ENCODE measurements at regions not wholly inside any gene's neighbourhood (a gene's known extent, or its start where the extent isn't known, plus 50 kb on each side); places are given as distances from the start of the nearest gene placed in this dataset.

- DNase-seq (ENCODE audit: low read depth in 3 of 3, low spot score in 1 of 3), result no peak
Observed at GRCh38 chr11:103623933-103624332, 412.5 kb upstream of the DDI1 start.

GRCh38 chr11:103624708-103625623, 411.5 kb upstream of the DDI1 start:
- no peak for DNase-seq (ENCODE audit: low read depth in 3 of 3, low spot score in 1 of 3)

- no peak for DNase-seq (ENCODE audit: low read depth in 3 of 3, low spot score in 1 of 3)
Observed at GRCh38 chr11:103625624-103625965, 410.8 kb upstream of the DDI1 start.

GRCh38 chr11:103628121-103628520, 408.3 kb upstream of the DDI1 start:
- DNase-seq (ENCODE audit: low read depth in 3 of 3, low spot score in 1 of 3), result no peak

- no peak for DNase-seq (ENCODE audit: low read depth in 3 of 3, low spot score in 1 of 3)
Observed at GRCh38 chr11:103631841-103632240, 404.6 kb upstream of the DDI1 start.

GRCh38 chr11:103633068-103633788, 403.2 kb upstream of the DDI1 start:
- DNase-seq (ENCODE audit: low read depth in 3 of 3, low spot score in 1 of 3), result no peak

- no peak for DNase-seq (ENCODE audit: low read depth in 3 of 3, low spot score in 1 of 3)
Observed at GRCh38 chr11:103633819-103634590, 402.4 kb upstream of the DDI1 start.

GRCh38 chr11:103636232-103636631, 400.2 kb upstream of the DDI1 start:
- DNase-seq (ENCODE audit: low read depth in 3 of 3, low spot score in 1 of 3), result no peak

GRCh38 chr11:103637295-103637694, 399.1 kb upstream of the DDI1 start:
- no peak for DNase-seq (ENCODE audit: low read depth in 3 of 3, low spot score in 1 of 3)

GRCh38 chr11:103637831-103638230, 398.6 kb upstream of the DDI1 start:
- no peak for DNase-seq (ENCODE audit: low read depth in 3 of 3, low spot score in 1 of 3)

- no peak for DNase-seq (ENCODE audit: low read depth in 3 of 3, low spot score in 1 of 3)
Observed at GRCh38 chr11:103644676-103645075, 391.8 kb upstream of the DDI1 start.

GRCh38 chr11:103648054-103648453, 388.4 kb upstream of the DDI1 start:
- DNase-seq (ENCODE audit: low read depth in 3 of 3, low spot score in 1 of 3), result no peak

- no peak for DNase-seq (ENCODE audit: low read depth in 3 of 3, low spot score in 1 of 3)
Observed at GRCh38 chr11:103648670-103649400, 387.6 kb upstream of the DDI1 start.

GRCh38 chr11:103649401-103649895, 387.0 kb upstream of the DDI1 start:
- DNase-seq (ENCODE audit: low read depth in 3 of 3, low spot score in 1 of 3), result no peak

- DNase-seq (ENCODE audit: low read depth in 3 of 3, low spot score in 1 of 3), result no peak
Observed at GRCh38 chr11:103650330-103650729, 386.1 kb upstream of the DDI1 start.

GRCh38 chr11:103651341-103651998, 385.0 kb upstream of the DDI1 start:
- DNase-seq (ENCODE audit: low read depth in 3 of 3, low spot score in 1 of 3), result no peak

GRCh38 chr11:103652013-103652412, 384.4 kb upstream of the DDI1 start:
- DNase-seq (ENCODE audit: low read depth in 3 of 3, low spot score in 1 of 3), result no peak

GRCh38 chr11:103656382-103656781, 380.1 kb upstream of the DDI1 start:
- no peak for DNase-seq (ENCODE audit: low read depth in 3 of 3, low spot score in 1 of 3)

GRCh38 chr11:103659206-103659618, 377.2 kb upstream of the DDI1 start:
- DNase-seq (ENCODE audit: low read depth in 3 of 3, low spot score in 1 of 3), result no peak

- no peak for DNase-seq (ENCODE audit: low read depth in 3 of 3, low spot score in 1 of 3)
Observed at GRCh38 chr11:103659743-103660142, 376.7 kb upstream of the DDI1 start.
